HG03280 (cell line): ENCODE measurements at regions not wholly inside any gene's neighbourhood (a gene's known extent, or its start where the extent isn't known, plus 50 kb on each side); places are given as distances from the start of the nearest gene placed in this dataset.

Experiments used
- ATAC-seq: cut with Tn5 transposase; IDR thresholded peaks from one replicate; pipeline ENCODE4 v1.9.1; 2021; ENCODE audit warnings: mild to moderate bottlenecking, moderate library complexity; ENCODE audit not compliant: unreplicated experiment

- ATAC-seq, result no peak
Observed at GRCh38 chr9:73020877-73021276, 68.0 kb upstream of the ALDH1A1 start.

GRCh38 chr9:73014011-73014410 is 61.2 kb upstream of the ALDH1A1 start:
- no peak for ATAC-seq

DNA sequence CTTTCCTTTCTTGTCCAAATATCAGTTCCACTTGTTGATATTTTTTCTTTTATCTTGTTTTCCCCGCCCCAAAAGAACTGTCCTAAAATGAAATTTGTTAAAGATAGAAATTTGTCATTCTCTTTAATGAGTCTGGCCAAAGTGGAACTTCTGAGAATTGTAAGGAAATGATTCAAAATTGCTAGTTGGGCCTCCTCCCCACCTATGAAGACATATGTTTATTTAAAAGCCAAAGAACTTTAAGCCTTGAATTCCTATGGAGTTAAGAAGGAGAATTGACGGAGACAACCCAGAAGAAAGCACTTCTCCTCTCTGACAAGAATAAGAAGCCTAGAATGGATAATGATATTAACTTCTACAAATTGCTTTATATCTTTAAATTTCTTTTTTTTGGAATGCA is 59.1 kb upstream of the ALDH1A1 start:
- ATAC-seq, result no peak

GRCh38 chr9:73011181-73011750 is 58.4 kb upstream of the ALDH1A1 start:
- no peak for ATAC-seq

DNA sequence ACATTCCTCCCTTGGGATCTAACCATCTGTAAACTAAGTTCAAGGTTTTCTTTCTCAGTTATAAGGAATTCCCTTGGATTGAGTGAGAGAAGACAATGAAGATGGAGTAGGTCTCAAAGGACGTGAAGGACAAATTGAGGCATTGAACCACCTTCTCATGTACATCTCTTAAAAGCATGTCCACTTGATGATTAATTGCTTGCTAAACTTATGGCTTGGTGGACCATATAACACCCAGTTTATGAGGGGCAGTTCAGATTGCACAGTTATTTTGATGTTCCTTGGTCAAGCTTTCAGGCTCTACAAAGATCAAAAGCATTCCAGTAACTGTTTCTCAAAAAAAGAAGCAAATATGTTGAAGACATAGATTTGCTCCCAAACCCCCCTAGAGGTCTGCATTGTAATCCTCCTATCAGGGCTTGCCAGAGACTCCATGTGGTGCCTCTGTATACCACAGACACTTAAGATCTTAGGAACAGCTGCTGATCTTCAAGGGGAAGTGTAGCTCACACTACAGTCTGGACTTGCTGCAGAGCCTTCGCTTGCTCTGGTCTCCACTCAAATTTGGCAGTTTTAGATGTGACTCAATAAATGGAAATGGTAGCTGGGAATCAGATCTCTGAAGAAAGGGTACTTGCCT is 56.9 kb upstream of the ALDH1A1 start:
- ATAC-seq, result no peak

GRCh38 chr9:73007966-73008672 is 55.3 kb upstream of the ALDH1A1 start:
- no peak for ATAC-seq

DNA sequence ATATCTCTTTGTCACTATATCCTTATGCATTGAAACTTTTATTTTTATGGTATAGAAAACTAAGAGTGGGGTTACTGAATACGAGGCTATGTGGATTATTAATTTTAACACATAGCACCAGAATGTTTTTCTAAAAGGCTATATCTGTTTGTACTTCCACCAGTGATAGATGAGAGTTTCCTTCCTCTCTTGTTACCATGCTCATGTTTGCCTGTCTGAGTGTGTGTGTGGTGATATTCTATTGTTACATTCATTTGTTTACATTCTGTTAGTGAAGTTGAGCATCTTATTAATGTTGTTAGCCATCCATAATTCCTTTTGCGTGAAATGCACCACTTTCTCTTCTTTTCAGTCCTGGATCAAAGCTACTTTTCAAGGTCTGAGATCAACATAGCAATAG is 54.1 kb upstream of the ALDH1A1 start:
- ATAC-seq, result no peak
